ENCODE measurements at regions not wholly inside any gene's neighbourhood (a gene's known extent, or its start where the extent isn't known, plus 50 kb on each side); places are given as distances from the start of the nearest gene placed in this dataset.

GRCh38 chr1:234869182-234870019, 259.2 kb downstream of the TOMM20 start:
- Histone ChIP-seq H3K36me3 (ENCODE audit: control insufficient read depth in 2 of 2, extremely low read depth in 1 of 2, insufficient read depth in 2 of 2, low read length in 2 of 2) (no peaks in the 10 kb centered on the region), H3K9ac (ENCODE audit: control insufficient read depth, extremely low read depth, insufficient read depth, low read length) (no peak overlapping the region), H3K9me3 (ENCODE audit: control insufficient read depth, low read depth, low read length) (peaks cover 1% of the 10 kb centered on the region), H2AFZ (ENCODE audit: control insufficient read depth, low read length) (no peak overlapping the region), H3K4me2 (ENCODE audit: control insufficient read depth, extremely low read depth, insufficient read depth, low read depth, low read length) (no peak overlapping the region), H3K27me3 (ENCODE audit: control insufficient read depth, extremely low read depth, insufficient read depth, low read length) (no peaks in the 10 kb centered on the region), H3K4me3 (ENCODE audit: control insufficient read depth in 2 of 3, extremely low read depth in 1 of 3, insufficient read depth in 2 of 3, low read depth in 1 of 3, low read length in 3 of 3) (no peak overlapping the region), H3K9me1 (ENCODE audit: control insufficient read depth, extremely low read depth, insufficient read depth, low read length) (no peaks in the 10 kb centered on the region), H3K27ac (ENCODE audit: control insufficient read depth, insufficient read depth, low read length) (no peak overlapping the region), H3K79me2 (ENCODE audit: control insufficient read depth, insufficient read depth, low read length) (no peaks in the 10 kb centered on the region), H3K4me1 (ENCODE audit: control insufficient read depth, extremely low read depth, insufficient read depth, low read length) (peaks cover 7% of the 10 kb centered on the region), H4K20me1 (ENCODE audit: control insufficient read depth, extremely low read depth, insufficient read depth, low read length) (no peaks in the 10 kb centered on the region)
- TF ChIP-seq CTCF (optimal IDR thresholded peaks at IDR 0.05 in 1 of 3, IDR thresholded peaks at IDR 0.05 in 1 of 3, conservative IDR thresholded peaks at IDR 0.05 in 1 of 3; ENCODE audit: extremely low read depth in 1 of 3, insufficient read depth in 2 of 3, low read length in 3 of 3) (no peak), EZH2 (IDR thresholded peaks at IDR 0.05; ENCODE audit: low read length) (no peak)
- dilution Hi-C loops (cut with MboI; ENCODE audit: extremely low pct_ligation_motif_present, low sequenced_read_pairs) = loop anchor here (10.0 kb wide), 1 partner anchor 205 kb away; no protein-coding TSS in a partner anchor
- DNase-seq (ENCODE audit: low read depth, low spot score) = no peak
- FAIRE-seq = no peak

GRCh38 chr1:234868296-234869147, 258.5 kb upstream of the IRF2BP2 start:
- dilution Hi-C loops (cut with MboI; ENCODE audit: extremely low pct_ligation_motif_present, low sequenced_read_pairs) = no loop called here
- Histone ChIP-seq H3K4me2 (ENCODE audit: control insufficient read depth, extremely low read depth, insufficient read depth, low read depth, low read length) (no peak overlapping the region), H3K9me1 (ENCODE audit: control insufficient read depth, extremely low read depth, insufficient read depth, low read length) (no peaks in the 10 kb centered on the region), H3K9me3 (ENCODE audit: control insufficient read depth, low read depth, low read length) (peaks cover 1% of the 10 kb centered on the region), H3K27me3 (ENCODE audit: control insufficient read depth, extremely low read depth, insufficient read depth, low read length) (no peaks in the 10 kb centered on the region), H3K36me3 (ENCODE audit: control insufficient read depth in 2 of 2, extremely low read depth in 1 of 2, insufficient read depth in 2 of 2, low read length in 2 of 2) (no peaks in the 10 kb centered on the region), H4K20me1 (ENCODE audit: control insufficient read depth, extremely low read depth, insufficient read depth, low read length) (no peaks in the 10 kb centered on the region), H3K9ac (ENCODE audit: control insufficient read depth, extremely low read depth, insufficient read depth, low read length) (no peak overlapping the region), H3K27ac (ENCODE audit: control insufficient read depth, insufficient read depth, low read length) (no peak overlapping the region), H3K4me1 (ENCODE audit: control insufficient read depth, extremely low read depth, insufficient read depth, low read length) (peaks cover 11% of the 10 kb centered on the region), H2AFZ (ENCODE audit: control insufficient read depth, low read length) (no peak overlapping the region), H3K79me2 (ENCODE audit: control insufficient read depth, insufficient read depth, low read length) (no peaks in the 10 kb centered on the region), H3K4me3 (ENCODE audit: control insufficient read depth in 2 of 3, extremely low read depth in 1 of 3, insufficient read depth in 2 of 3, low read depth in 1 of 3, low read length in 3 of 3) (no peak overlapping the region)
- TF ChIP-seq EZH2 (IDR thresholded peaks at IDR 0.05; ENCODE audit: low read length) = no peak
- TF ChIP-seq CTCF (optimal IDR thresholded peaks at IDR 0.05 in 1 of 3, IDR thresholded peaks at IDR 0.05 in 1 of 3, conservative IDR thresholded peaks at IDR 0.05 in 1 of 3; ENCODE audit: extremely low read depth in 1 of 3, insufficient read depth in 2 of 3, low read length in 3 of 3) = no peak
- DNase-seq (ENCODE audit: low read depth, low spot score) (no peak), FAIRE-seq (no peak)
